ENCODE measurements at regions not wholly inside any gene's neighbourhood (a gene's known extent, or its start where the extent isn't known, plus 50 kb on each side); places are given as distances from the start of the nearest gene placed in this dataset.

DNA sequence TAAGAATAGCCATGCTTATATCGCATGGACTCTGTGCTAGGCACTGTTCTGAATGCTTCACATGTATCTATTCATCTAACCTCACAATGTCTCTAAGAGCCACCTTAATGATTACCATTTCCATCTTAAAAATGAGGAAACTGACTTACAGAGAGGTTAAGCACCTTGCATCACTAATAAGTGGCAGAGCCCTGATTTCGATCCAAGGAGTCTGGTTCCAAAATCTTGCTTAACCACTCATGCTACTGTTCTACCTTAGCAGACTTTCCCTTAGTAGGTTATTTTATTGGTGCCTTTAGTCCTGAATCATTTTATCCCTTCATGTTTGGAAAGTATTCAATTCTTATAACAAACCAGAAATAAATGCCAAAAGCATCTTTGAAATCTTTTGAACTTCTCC is 89.2 kb upstream of the DCBLD2 start:
- TF ChIP-seq, protein P1, sequence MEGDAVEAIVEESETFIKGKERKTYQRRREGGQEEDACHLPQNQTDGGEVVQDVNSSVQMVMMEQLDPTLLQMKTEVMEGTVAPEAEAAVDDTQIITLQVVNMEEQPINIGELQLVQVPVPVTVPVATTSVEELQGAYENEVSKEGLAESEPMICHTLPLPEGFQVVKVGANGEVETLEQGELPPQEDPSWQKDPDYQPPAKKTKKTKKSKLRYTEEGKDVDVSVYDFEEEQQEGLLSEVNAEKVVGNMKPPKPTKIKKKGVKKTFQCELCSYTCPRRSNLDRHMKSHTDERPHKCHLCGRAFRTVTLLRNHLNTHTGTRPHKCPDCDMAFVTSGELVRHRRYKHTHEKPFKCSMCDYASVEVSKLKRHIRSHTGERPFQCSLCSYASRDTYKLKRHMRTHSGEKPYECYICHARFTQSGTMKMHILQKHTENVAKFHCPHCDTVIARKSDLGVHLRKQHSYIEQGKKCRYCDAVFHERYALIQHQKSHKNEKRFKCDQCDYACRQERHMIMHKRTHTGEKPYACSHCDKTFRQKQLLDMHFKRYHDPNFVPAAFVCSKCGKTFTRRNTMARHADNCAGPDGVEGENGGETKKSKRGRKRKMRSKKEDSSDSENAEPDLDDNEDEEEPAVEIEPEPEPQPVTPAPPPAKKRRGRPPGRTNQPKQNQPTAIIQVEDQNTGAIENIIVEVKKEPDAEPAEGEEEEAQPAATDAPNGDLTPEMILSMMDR (IDR thresholded peaks at IDR 0.05; ENCODE audit: borderline replicate concordance), result no peak
- intact Hi-C loops (cut with micrococcal nuclease), result loop anchor here (2.0 to 10.0 kb wide), 2 partner anchors 174 to 396 kb away; partner anchors contain the start of gene CPOX
- no peak for DNase-seq

DNA sequence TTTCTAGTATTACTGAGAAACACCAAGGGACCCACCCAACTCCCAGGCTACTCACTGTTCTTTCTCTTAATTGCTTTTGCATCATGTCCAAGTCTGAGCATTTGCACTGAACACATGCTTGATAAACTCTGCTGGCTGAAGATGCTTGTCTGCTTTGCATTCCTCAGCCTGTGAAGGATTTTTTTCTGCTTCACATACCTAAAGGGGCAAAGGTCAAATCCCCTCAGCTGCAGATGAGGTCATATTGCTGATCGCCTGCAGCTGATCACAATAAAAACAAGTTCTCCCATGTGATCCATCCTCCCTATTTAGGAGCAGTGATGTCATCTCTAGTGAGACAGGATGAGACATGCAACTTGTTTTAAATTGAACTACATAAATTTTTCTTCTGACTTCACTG is 84.6 kb upstream of the DCBLD2 start:
- DNase-seq, result no peak
- intact Hi-C loops (cut with micrococcal nuclease), result no loop called here
- TF ChIP-seq, protein P1 (IDR thresholded peaks at IDR 0.05; ENCODE audit: borderline replicate concordance), result no peak
- H3K9me3 ChIP-seq (replicated peaks), result no peaks in the 10 kb centered on the region
- peaks cover 17% of the 10 kb centered on the region for H3K4me1 ChIP-seq
- no peaks in the 10 kb centered on the region for H3K27me3 ChIP-seq (ENCODE audit: low read depth)
- H3K4me3 ChIP-seq, result no peak overlapping the region
- peak overlapping the region; percentile 59 for H3K27ac ChIP-seq (replicated peaks)
- H3K36me3 ChIP-seq, result no peaks in the 10 kb centered on the region

More for the DNA sequence above, 89.2 kb upstream of the DCBLD2 start:
- Histone ChIP-seq H3K9me3 (replicated peaks) (no peaks in the 10 kb centered on the region), H3K4me1 (peaks cover 10% of the 10 kb centered on the region), H3K36me3 (no peaks in the 10 kb centered on the region), H3K27me3 (ENCODE audit: low read depth) (no peaks in the 10 kb centered on the region), H3K27ac (replicated peaks) (no peak overlapping the region), H3K4me3 (no peak overlapping the region)

DNA sequence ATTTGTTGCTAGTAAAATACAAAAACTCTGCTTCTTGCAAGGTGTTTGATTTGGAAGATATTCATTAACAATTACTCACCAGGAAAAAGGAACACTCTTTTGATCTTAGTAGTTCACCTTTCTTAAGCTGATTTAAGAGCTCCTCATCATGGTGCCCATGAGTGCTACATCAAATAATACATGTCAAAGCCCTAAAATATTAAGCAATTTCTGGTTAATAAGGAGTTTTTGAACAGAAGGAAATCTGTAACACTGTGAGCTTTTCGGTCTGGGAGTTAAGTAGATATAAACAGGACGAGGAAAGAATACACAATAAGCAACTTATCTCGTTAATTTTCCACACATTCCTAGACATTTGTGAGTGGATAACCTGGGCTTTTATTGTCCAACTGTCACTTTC is 83.9 kb upstream of the DCBLD2 start:
- TF ChIP-seq, protein P1 (IDR thresholded peaks at IDR 0.05; ENCODE audit: borderline replicate concordance), result no peak
- H3K4me3 ChIP-seq, result no peak overlapping the region
- peak overlapping the region; percentile 59 for H3K27ac ChIP-seq (replicated peaks)
- no peaks in the 10 kb centered on the region for H3K9me3 ChIP-seq (replicated peaks)
- intact Hi-C loops (cut with micrococcal nuclease), result no loop called here
- no peaks in the 10 kb centered on the region for H3K27me3 ChIP-seq (ENCODE audit: low read depth)
- no peak for DNase-seq
- peaks cover 17% of the 10 kb centered on the region for H3K4me1 ChIP-seq
- no peaks in the 10 kb centered on the region for H3K36me3 ChIP-seq

DNA sequence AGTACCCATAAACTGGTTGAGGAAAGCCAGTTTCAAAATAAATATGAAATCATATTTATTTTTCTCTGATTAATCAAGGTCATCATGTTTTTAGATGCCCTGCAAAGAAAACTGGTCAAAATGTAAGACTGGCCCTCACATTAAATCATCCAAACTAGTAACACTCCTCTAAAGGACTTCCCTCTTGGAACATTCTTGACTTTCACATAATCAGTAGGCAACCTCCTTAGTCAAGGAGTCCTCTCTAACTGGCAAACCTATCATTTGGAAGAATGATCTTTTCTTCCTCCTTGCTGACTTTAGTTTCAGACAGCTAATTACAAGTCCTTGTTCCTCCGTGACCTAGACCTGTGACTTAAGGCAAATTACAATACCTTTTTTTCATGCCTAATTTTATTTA is 82.5 kb upstream of the DCBLD2 start:
- no peaks in the 10 kb centered on the region for H3K36me3 ChIP-seq
- TF ChIP-seq, protein P1 (IDR thresholded peaks at IDR 0.05; ENCODE audit: borderline replicate concordance), result no peak
- peaks cover 17% of the 10 kb centered on the region for H3K4me1 ChIP-seq

DNA sequence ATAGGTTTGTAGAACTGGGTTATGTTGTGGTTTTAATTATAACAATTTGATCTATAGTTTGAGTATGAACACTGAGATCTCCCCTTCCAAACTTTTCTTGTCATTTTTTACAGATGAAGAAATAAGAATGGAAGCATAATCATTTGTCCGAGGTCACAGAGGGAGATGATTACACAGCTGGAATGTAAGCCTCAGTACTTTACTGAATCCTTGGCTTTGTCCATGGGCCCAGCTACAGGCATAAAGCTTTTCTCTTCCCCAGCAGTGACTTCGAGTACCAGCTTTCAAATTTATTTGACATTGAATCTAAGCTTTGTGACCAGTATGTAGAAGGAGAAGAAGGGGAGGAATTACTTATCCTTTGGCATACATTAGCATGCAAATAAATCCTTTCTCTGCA is 80.9 kb upstream of the DCBLD2 start:
- Histone ChIP-seq H3K27ac (replicated peaks) (no peak overlapping the region), H3K9me3 (replicated peaks) (no peaks in the 10 kb centered on the region), H3K27me3 (ENCODE audit: low read depth) (no peaks in the 10 kb centered on the region), H3K36me3 (no peaks in the 10 kb centered on the region), H3K4me1 (peaks cover 17% of the 10 kb centered on the region), H3K4me3 (no peak overlapping the region)
- no peak for DNase-seq
- intact Hi-C loops (cut with micrococcal nuclease), result no loop called here
- TF ChIP-seq, protein P1 (IDR thresholded peaks at IDR 0.05; ENCODE audit: borderline replicate concordance), result no peak

More for the DNA sequence above, 82.5 kb upstream of the DCBLD2 start:
- intact Hi-C loops (cut with micrococcal nuclease), result no loop called here
- Histone ChIP-seq H3K27me3 (ENCODE audit: low read depth) (no peaks in the 10 kb centered on the region), H3K27ac (replicated peaks) (no peak overlapping the region), H3K9me3 (replicated peaks) (no peaks in the 10 kb centered on the region), H3K4me3 (no peak overlapping the region)
- no peak for DNase-seq

Measured in left ventricle myocardium inferior (tissue), 1 donor.